IMR-90 (cell line): ENCODE measurements at regions not wholly inside any gene's neighbourhood (a gene's known extent, or its start where the extent isn't known, plus 50 kb on each side); places are given as distances from the start of the nearest gene placed in this dataset.

ENCODE experiments used
- ATAC-seq: fragments of 200-7000 bp; cut with Tn5 transposase; 2 replicates; pipeline ENCODE4 v1.9.1; 2020; ENCODE audit warnings: low read depth, mild to moderate bottlenecking, moderate library complexity
- BruUV-seq: library from RNA; stranded (reverse); fragments of 400-500 nt; replicated peaks from 2 replicates; lab custom pipeline; 2021; lab: Mats Ljungman, UMichigan
- CTCF ChIA-PET: fragments of 300-600 bp; formaldehyde crosslinking; extraction: SDS; loops from one replicate; lab custom pipeline; 2021; ENCODE audit warnings: antibody characterized with exemption; lab: Yijun Ruan, JAX
- POLR2A ChIA-PET: fragments of 300-600 bp; sonication (Branson Sonifier 250); formaldehyde crosslinking; loops from one replicate; lab custom pipeline; 2022; ENCODE audit warnings: antibody characterized with exemption; ENCODE audit not compliant: unreplicated experiment; lab: Charles Lee
- DNase-seq: peaks from one replicate; pipeline ENCODE4 v3.0.0; 2013
- H2AFZ ChIP-seq: replicated peaks from 2 replicates; pipeline ENCODE3; 2013; ENCODE audit warnings: low read length, mild to moderate bottlenecking; ENCODE audit not compliant: poor library complexity
- H2AK5ac ChIP-seq: 2 replicates; pipeline ENCODE4 v1.6.1; 2013; ENCODE audit warnings: low read depth, low read length, inconsistent platforms
- H2AK9ac ChIP-seq: replicated peaks from 2 replicates; pipeline ENCODE3; 2013; ENCODE audit warnings: mild to moderate bottlenecking, low read depth, low read length, moderate library complexity; ENCODE audit not compliant: poor library complexity
- H2BK120ac ChIP-seq: 2 replicates; pipeline ENCODE4 v1.6.1; 2013; ENCODE audit warnings: low read depth, low read length, inconsistent platforms
- H2BK15ac ChIP-seq: 3 replicates; pipeline ENCODE4 v1.6.1; 2013; ENCODE audit warnings: low read depth, low read length, inconsistent platforms
- H2BK20ac ChIP-seq: 2 replicates; pipeline ENCODE4 v1.6.1; 2013; ENCODE audit warnings: low read depth, mild to moderate bottlenecking, inconsistent platforms, low read length, moderate library complexity
- H2BK5ac ChIP-seq: 2 replicates; pipeline ENCODE4 v1.6.1; 2013; ENCODE audit warnings: mild to moderate bottlenecking, low read depth, low read length, inconsistent platforms; ENCODE audit not compliant: poor library complexity, severe bottlenecking
- H3K14ac ChIP-seq: replicated peaks from 2 replicates; pipeline ENCODE4 v1.6.1; 2013; ENCODE audit warnings: low read depth, low read length, inconsistent platforms
- H3K18ac ChIP-seq: 2 replicates; pipeline ENCODE4 v1.6.1; 2013; ENCODE audit warnings: low read depth, low read length, control low read depth
- H3K23ac ChIP-seq: 2 replicates; pipeline ENCODE4 v1.6.1; 2013; ENCODE audit warnings: low read depth, low read length, inconsistent platforms
- H3K27ac ChIP-seq: 2 replicates; pipeline ENCODE4 v1.5.1; 2013; ENCODE audit warnings: mild to moderate bottlenecking, control low read depth, low read length; ENCODE audit not compliant: insufficient read depth
- H3K27me3 ChIP-seq: 2 replicates; pipeline ENCODE4 v1.6.1; 2013; ENCODE audit warnings: low read length; ENCODE audit not compliant: control insufficient read depth, insufficient read depth
- H3K36me3 ChIP-seq: 2 replicates; pipeline ENCODE4 v1.6.1; 2013; ENCODE audit warnings: low read length, mixed read lengths; ENCODE audit not compliant: control insufficient read depth, insufficient read depth
- H3K4ac ChIP-seq: 2 replicates; pipeline ENCODE4 v1.6.1; 2013; ENCODE audit warnings: low read depth, low read length, inconsistent platforms
- H3K4me1 ChIP-seq: 2 replicates; pipeline ENCODE4 v1.6.1; 2013; ENCODE audit warnings: low read length, mixed read lengths; ENCODE audit not compliant: control insufficient read depth, insufficient read depth
- H3K4me2 ChIP-seq: 2 replicates; pipeline ENCODE4 v1.6.1; 2013; ENCODE audit warnings: low read depth, mild to moderate bottlenecking, control low read depth, low read length, moderate library complexity
- H3K4me3 ChIP-seq: 2 replicates; pipeline ENCODE4 v1.5.1; 2013; ENCODE audit warnings: low read depth, mild to moderate bottlenecking, control low read depth, low read length, moderate library complexity; ENCODE audit not compliant: insufficient read depth
- H3K56ac ChIP-seq: 2 replicates; pipeline ENCODE4 v1.6.1; 2013; ENCODE audit warnings: low read length, inconsistent platforms; ENCODE audit not compliant: insufficient read depth; ENCODE audit errors: extremely low read depth
- H3K79me1 ChIP-seq, 2 experiments: 2 replicates each; pipeline ENCODE4 v1.6.1; 2013; ENCODE audit warnings: low read length in 2 of 2, inconsistent platforms in 1 of 2, low read depth in 1 of 2
- H3K9ac ChIP-seq: 2 replicates; pipeline ENCODE4 v1.6.1; 2013; ENCODE audit warnings: low read depth, low read length, control low read depth
- H3K9me1 ChIP-seq: 2 replicates; pipeline ENCODE4 v1.6.1; 2013; ENCODE audit warnings: low read length, inconsistent platforms; ENCODE audit not compliant: insufficient read depth
- H3K9me3 ChIP-seq: 2 replicates; pipeline ENCODE4 v1.6.1; 2013; ENCODE audit warnings: low read length; ENCODE audit not compliant: control insufficient read depth, insufficient read depth
- H4K20me1 ChIP-seq: 2 replicates; pipeline ENCODE4 v1.6.1; 2013; ENCODE audit warnings: low read length, inconsistent platforms; ENCODE audit not compliant: insufficient read depth
- H4K5ac ChIP-seq: 2 replicates; pipeline ENCODE4 v1.6.1; 2013; ENCODE audit warnings: mild to moderate bottlenecking, low read depth, low read length, control low read depth
- H4K8ac ChIP-seq, 2 experiments: 2 replicates each; pipeline ENCODE4 v1.6.1; 2013; ENCODE audit warnings: low read depth in 2 of 2, low read length in 2 of 2, control low read depth in 1 of 2, inconsistent platforms in 1 of 2
- H4K91ac ChIP-seq: 2 replicates; pipeline ENCODE4 v1.6.1; 2013; ENCODE audit warnings: low read depth, low read length, inconsistent platforms; ENCODE audit not compliant: insufficient read depth
- BHLHE40 ChIP-seq: fragments of 150-350 bp; IDR thresholded peaks from 2 replicates; pipeline ENCODE4 v1.6.1; 2016; ENCODE audit warnings: mild to moderate bottlenecking, low read depth, low read length
- CEBPB ChIP-seq: IDR thresholded peaks from 2 replicates; pipeline ENCODE4 v1.6.1; 2012; ENCODE audit warnings: low read depth, low read length, improper control_type of control experiment
- CHD1 ChIP-seq: IDR thresholded peaks from 2 replicates; pipeline ENCODE4 v1.6.1; 2012; ENCODE audit warnings: low read depth, low read length, improper control_type of control experiment
- FOS ChIP-seq: fragments of 150-350 bp; IDR thresholded peaks from 2 replicates; pipeline ENCODE4 v1.6.1; 2016; ENCODE audit warnings: low read depth, low read length
- MAFK ChIP-seq: IDR thresholded peaks from 2 replicates; pipeline ENCODE4 v1.6.1; 2012; ENCODE audit warnings: low read depth, low read length, improper control_type of control experiment
- MAZ ChIP-seq: IDR thresholded peaks from 2 replicates; pipeline ENCODE4 v1.6.1; 2012; ENCODE audit warnings: low read depth, mild to moderate bottlenecking, low read length, improper control_type of control experiment, moderate library complexity, borderline replicate concordance
- MXI1 ChIP-seq: IDR thresholded peaks from 2 replicates; pipeline ENCODE4 v1.6.1; 2012; ENCODE audit warnings: low read depth, mild to moderate bottlenecking, low read length, moderate library complexity, borderline replicate concordance
- NFE2L2 ChIP-seq: fragments of 150-350 bp; IDR thresholded peaks from 2 replicates; pipeline ENCODE4 v1.6.1; 2016; ENCODE audit warnings: low read depth, mild to moderate bottlenecking, low read length
- POLR2A ChIP-seq: IDR thresholded peaks from 2 replicates; pipeline ENCODE4 v1.6.1; 2012; ENCODE audit warnings: mild to moderate bottlenecking, low read depth, low read length
- RAD21 ChIP-seq: IDR thresholded peaks from 2 replicates; pipeline ENCODE4 v1.6.1; 2012; ENCODE audit warnings: low read length, improper control_type of control experiment
- RCOR1 ChIP-seq: IDR thresholded peaks from 2 replicates; pipeline ENCODE4 v1.6.1; 2012; ENCODE audit warnings: mild to moderate bottlenecking, low read length, improper control_type of control experiment; ENCODE audit not compliant: insufficient replicate concordance
- RFX5 ChIP-seq: IDR thresholded peaks from 2 replicates; pipeline ENCODE4 v1.8.0; 2012; ENCODE audit warnings: low read depth, mild to moderate bottlenecking, low read length, moderate library complexity
- SMC3 ChIP-seq: fragments of 150-350 bp; IDR thresholded peaks from 2 replicates; pipeline ENCODE4 v1.6.1; 2016; ENCODE audit warnings: low read depth, mild to moderate bottlenecking, antibody characterized with exemption, low read length, moderate library complexity
- USF2 ChIP-seq: fragments of 150-350 bp; IDR thresholded peaks from 2 replicates; pipeline ENCODE4 v1.6.1; 2017; ENCODE audit warnings: mild to moderate bottlenecking, antibody characterized with exemption, low read length, low read depth
- dilution Hi-C: fragments of 300-500 bp; cut with HindIII; formaldehyde crosslinking; loops from one replicate; pipeline ENCODE4 v1.14.3; 2018; ENCODE audit warnings: low sequenced_read_pairs; ENCODE audit not compliant: unreplicated experiment
- in situ Hi-C: fragments of 300-500 bp; cut with MboI; formaldehyde crosslinking; loops from 3 replicates; pipeline ENCODE4 v1.14.3; 2019; ENCODE audit warnings: low sequenced_read_pairs, inconsistent platforms, mixed read lengths
- intact Hi-C: fragments of 100-400 bp; cut with micrococcal nuclease; formaldehyde crosslinking; loops from 2 replicates; pipeline ENCODE4 v1.10.0; 2022
- TF ChIP-seq, protein P1 (sequence below): fragments of 150-350 bp; IDR thresholded peaks from 2 replicates; pipeline ENCODE4 v1.6.1; 2016; ENCODE audit warnings: low read depth, mild to moderate bottlenecking, low read length, moderate library complexity, borderline replicate concordance

DNA sequence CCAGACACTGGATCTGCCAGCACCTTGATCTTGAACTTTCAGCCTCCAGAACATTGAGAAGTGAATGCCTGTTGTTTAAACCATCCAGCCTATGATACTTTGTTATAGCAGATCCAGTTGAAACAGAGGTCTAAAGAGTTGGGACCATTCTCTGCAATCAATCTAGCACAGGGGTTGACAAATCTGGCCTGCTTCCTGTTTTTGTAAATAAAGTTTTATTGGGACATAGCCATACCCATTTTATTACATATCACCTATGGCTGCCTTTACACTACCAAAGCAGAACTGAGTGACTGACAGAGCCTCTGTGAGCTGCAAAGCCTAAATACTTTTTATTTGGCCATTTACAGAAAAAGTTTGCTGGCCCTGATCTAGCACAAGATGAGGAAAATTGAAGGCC, 62.0 kb downstream of the BARX1 start:
- in situ Hi-C loops (no loop called here), dilution Hi-C loops (no loop called here), intact Hi-C loops (no loop called here)
- no peak overlapping the region for H3K9ac ChIP-seq
- TF ChIP-seq SMC3 (no peak), RAD21 (no peak), USF2 (no peak), CEBPB (no peak), MXI1 (no peak), FOS (no peak), RFX5 (no peak), POLR2A (no peak), BHLHE40 (no peak), CHD1 (no peak), NFE2L2 (no peak), MAFK (no peak), RCOR1 (no peak), MAZ (no peak)
- TF ChIP-seq, protein P1, sequence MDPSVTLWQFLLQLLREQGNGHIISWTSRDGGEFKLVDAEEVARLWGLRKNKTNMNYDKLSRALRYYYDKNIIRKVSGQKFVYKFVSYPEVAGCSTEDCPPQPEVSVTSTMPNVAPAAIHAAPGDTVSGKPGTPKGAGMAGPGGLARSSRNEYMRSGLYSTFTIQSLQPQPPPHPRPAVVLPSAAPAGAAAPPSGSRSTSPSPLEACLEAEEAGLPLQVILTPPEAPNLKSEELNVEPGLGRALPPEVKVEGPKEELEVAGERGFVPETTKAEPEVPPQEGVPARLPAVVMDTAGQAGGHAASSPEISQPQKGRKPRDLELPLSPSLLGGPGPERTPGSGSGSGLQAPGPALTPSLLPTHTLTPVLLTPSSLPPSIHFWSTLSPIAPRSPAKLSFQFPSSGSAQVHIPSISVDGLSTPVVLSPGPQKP: no peak
- H3K9me1 ChIP-seq: no peaks in the 10 kb centered on the region
- no peak overlapping the region for H3K4me3 ChIP-seq
- H2BK5ac ChIP-seq: no peak overlapping the region
- no TSS peak for BruUV-seq
- no peak overlapping the region for H2BK120ac ChIP-seq
- no peak overlapping the region for H3K23ac ChIP-seq
- H3K14ac ChIP-seq: no peak overlapping the region
- no peak overlapping the region for H3K56ac ChIP-seq
- H2BK15ac ChIP-seq: no peak overlapping the region
- H2AFZ ChIP-seq: no peak overlapping the region
- no peak overlapping the region for H4K8ac ChIP-seq
- H3K18ac ChIP-seq: no peak overlapping the region
- no peak overlapping the region for H2BK20ac ChIP-seq
- H4K91ac ChIP-seq: no peak overlapping the region
- POLR2A ChIA-PET: no interaction called here
- no peak overlapping the region for H3K27ac ChIP-seq
- H3K36me3 ChIP-seq: no peaks in the 10 kb centered on the region
- no peaks in the 10 kb centered on the region for H3K4me1 ChIP-seq
- no peak overlapping the region for H3K4me2 ChIP-seq
- CTCF ChIA-PET: no interaction called here
- no peak overlapping the region for H2AK9ac ChIP-seq
- no peaks in the 10 kb centered on the region for H3K9me3 ChIP-seq
- no peak overlapping the region for H4K5ac ChIP-seq
- no peak for DNase-seq
- H4K20me1 ChIP-seq: no peaks in the 10 kb centered on the region
- H3K79me1 ChIP-seq: no peaks in the 10 kb centered on the region
- H2AK5ac ChIP-seq: no peak overlapping the region
- H3K4ac ChIP-seq: no peak overlapping the region
- ATAC-seq: no peak
- H3K27me3 ChIP-seq: no peaks in the 10 kb centered on the region
